Activated naive CD8-positive, alpha-beta T cell treated with anti-CD3 and anti-CD28 coated beads, Interleukin-2, amount 50 U/mL, for 24 hours (primary cell): ENCODE measurements at regions not wholly inside any gene's neighbourhood (a gene's known extent, or its start where the extent isn't known, plus 50 kb on each side); places are given as distances from the start of the nearest gene placed in this dataset.

ENCODE experiments used
- ATAC-seq: fragments of 150-1000 bp; cut with Tn5 transposase; one replicate; pipeline ENCODE4 v1.10.0; 2021
- DNase-seq: peaks from one replicate; pipeline ENCODE4 v3.0.0; 2021
- H3K27ac Mint-ChIP-seq: one replicate; pipeline ENCODE4 v1.8.0; 2021; ENCODE audit warnings: mild to moderate bottlenecking, mixed read lengths
- H3K27me3 Mint-ChIP-seq: one replicate; pipeline ENCODE4 v1.8.0; 2021; ENCODE audit warnings: mixed read lengths
- H3K36me3 Mint-ChIP-seq: one replicate; pipeline ENCODE4 v1.8.0; 2021; ENCODE audit warnings: low read depth, mixed read lengths
- H3K4me1 Mint-ChIP-seq: one replicate; pipeline ENCODE4 v1.8.0; 2021; ENCODE audit warnings: mixed read lengths
- H3K4me3 Mint-ChIP-seq: one replicate; pipeline ENCODE4 v1.8.0; 2021; ENCODE audit warnings: mild to moderate bottlenecking, moderate library complexity, mixed read lengths
- H3K9me3 Mint-ChIP-seq: one replicate; pipeline ENCODE4 v1.8.0; 2021; ENCODE audit warnings: mixed read lengths

DNA sequence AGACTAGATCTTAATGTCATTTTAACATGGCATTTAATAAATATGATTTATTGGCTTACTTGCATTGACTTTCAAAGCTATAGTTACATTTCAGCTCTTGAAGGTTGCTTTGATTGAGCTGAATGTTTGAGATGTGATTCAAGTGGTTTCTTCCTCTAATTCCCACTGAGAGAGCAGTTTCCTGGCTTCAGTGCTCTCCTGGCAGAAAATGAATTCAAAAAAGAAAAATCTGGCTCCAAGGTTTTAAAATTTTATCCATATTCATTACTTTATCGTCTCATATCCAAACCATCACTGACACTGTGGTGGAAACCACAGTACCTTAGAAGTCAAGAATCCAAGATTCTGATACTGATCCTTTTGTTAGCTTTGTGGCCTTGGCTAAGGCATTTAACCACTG is 263.1 kb upstream of the HSF2 start:
- Mint-ChIP-seq H3K4me3 (no peak overlapping the region), H3K4me1 (no peaks in the 10 kb centered on the region), H3K27me3 (no peaks in the 10 kb centered on the region), H3K36me3 (no peaks in the 10 kb centered on the region), H3K27ac (no peak overlapping the region), H3K9me3 (no peaks in the 10 kb centered on the region)
- ATAC-seq (no peak), DNase-seq (no peak)

GRCh38 chr6:122140031-122140430 is 259.4 kb upstream of the HSF2 start:
- Mint-ChIP-seq H3K4me3 (no peak overlapping the region), H3K27ac (no peak overlapping the region), H3K9me3 (no peaks in the 10 kb centered on the region), H3K27me3 (no peaks in the 10 kb centered on the region), H3K4me1 (no peaks in the 10 kb centered on the region), H3K36me3 (no peaks in the 10 kb centered on the region)
- no peak for ATAC-seq
- DNase-seq, result no peak

- Mint-ChIP-seq H3K4me3 (no peak overlapping the region), H3K27ac (no peak overlapping the region), H3K4me1 (no peaks in the 10 kb centered on the region), H3K9me3 (no peaks in the 10 kb centered on the region), H3K36me3 (no peaks in the 10 kb centered on the region), H3K27me3 (no peaks in the 10 kb centered on the region)
- DNase-seq (no peak), ATAC-seq (no peak)
Measured at GRCh38 chr6:122141246-122141645, 258.2 kb upstream of the HSF2 start.

DNA sequence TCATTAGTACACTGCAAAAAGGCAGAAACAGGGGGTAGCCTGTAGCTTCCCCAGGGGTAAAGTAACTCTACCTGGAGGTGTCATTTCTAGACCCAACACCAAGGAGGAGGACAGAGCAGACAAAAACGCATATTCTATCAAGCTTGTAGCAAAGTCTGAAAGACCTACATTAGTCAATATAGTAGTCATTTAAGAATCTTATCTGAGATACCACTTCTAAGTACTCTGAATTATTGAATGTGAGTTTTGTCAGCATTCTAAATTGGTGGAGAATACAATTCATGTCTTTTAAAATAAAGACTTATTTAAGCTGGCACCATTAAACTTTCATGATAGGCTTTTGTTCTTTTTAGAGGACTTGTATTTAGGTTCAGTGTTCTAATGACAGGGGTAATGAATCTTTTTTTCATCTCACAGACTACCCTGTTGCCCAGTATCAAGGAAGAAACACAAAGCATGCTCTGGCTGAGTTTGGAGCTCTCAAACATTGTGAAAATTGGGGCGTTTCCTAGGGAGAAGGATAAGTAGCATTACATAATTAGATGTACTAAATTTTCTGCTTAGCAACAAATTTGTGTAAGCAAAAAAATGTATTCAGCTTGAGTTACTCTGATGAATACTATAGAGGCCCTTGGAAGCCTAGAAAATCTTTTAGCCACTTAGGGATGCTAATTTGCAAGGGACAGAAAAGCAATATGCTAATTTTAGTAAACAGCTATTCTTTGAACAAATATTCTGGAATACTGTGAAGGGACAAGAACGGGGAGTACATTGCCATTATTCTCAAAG is 255.4 kb upstream of the HSF2 start:
- Mint-ChIP-seq H3K27me3 (no peaks in the 10 kb centered on the region), H3K27ac (no peak overlapping the region), H3K9me3 (no peaks in the 10 kb centered on the region), H3K4me1 (no peaks in the 10 kb centered on the region), H3K36me3 (no peaks in the 10 kb centered on the region), H3K4me3 (no peak overlapping the region)
- ATAC-seq, result no peak
- DNase-seq, result no peak

DNA sequence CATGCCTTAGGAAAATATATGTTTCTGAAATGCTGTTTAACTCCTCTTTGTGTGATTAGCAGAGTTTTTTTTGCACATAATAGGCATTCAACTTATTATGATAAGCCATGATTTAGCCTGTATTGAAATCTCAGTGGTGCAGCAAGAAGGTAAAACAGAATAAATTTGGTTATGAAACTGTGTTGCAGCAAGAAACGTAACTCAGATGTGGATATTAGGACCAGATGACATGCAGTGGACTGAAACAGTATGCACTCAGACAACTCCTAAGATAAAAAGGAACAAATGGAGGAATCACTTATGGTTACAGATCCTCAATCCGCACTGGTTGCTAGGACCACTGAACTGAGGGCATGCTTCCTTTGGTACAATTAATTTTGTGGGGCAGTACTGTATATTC is 254.2 kb upstream of the HSF2 start:
- Mint-ChIP-seq H3K36me3 (no peaks in the 10 kb centered on the region), H3K4me3 (no peak overlapping the region), H3K27me3 (no peaks in the 10 kb centered on the region), H3K27ac (no peak overlapping the region), H3K9me3 (no peaks in the 10 kb centered on the region), H3K4me1 (no peaks in the 10 kb centered on the region)
- DNase-seq (no peak), ATAC-seq (no peak)

DNA sequence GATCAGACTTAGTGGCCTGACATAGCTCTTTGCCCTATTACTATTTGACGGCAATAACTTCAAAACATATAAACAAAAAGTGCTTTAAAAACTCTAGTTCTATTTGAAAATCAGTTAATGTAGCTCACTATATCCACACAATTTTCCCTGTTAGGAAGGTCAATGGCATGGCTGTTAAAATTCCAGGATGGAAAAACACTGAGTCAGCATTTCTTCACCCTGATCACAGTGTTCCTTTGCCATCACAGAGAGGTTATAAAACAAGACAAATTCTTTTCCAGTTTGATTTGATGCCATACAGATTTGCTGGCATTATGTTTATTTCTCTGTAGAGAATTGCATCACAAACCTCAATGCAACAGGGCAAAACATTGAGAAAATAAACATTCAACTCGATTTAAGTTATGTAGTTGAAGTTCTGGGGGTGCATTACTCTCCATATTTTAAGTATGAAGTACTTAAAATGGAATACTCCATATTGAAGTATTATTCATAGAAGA is 253.7 kb upstream of the HSF2 start:
- no peak for ATAC-seq
- no peaks in the 10 kb centered on the region for H3K9me3 Mint-ChIP-seq
- H3K27me3 Mint-ChIP-seq, result no peaks in the 10 kb centered on the region
- H3K4me1 Mint-ChIP-seq, result no peaks in the 10 kb centered on the region
- H3K36me3 Mint-ChIP-seq, result no peaks in the 10 kb centered on the region
- DNase-seq, result no peak
- H3K4me3 Mint-ChIP-seq, result no peak overlapping the region
- no peak overlapping the region for H3K27ac Mint-ChIP-seq

DNA sequence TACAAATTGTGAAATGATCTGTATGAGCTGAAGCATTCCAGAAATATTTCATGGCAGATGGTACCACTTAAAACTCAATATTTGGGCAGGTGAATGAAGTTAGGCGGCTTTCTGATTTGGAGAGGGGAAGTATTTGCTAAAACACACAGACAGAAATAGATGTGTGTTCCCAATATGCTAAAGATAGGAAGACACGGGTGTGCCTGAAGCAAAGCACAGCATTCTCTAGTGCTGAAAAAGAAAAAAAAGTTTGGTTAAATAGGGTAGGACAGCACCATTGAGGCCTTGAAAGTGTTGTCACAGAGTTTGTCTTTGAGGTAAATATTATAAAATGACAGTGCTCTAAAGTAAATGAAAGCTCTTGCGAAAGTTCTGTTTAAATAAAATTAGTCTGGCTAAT is 252.2 kb upstream of the HSF2 start:
- Mint-ChIP-seq H3K27me3 (no peaks in the 10 kb centered on the region), H3K4me1 (no peaks in the 10 kb centered on the region), H3K4me3 (no peak overlapping the region), H3K27ac (no peak overlapping the region), H3K36me3 (no peaks in the 10 kb centered on the region), H3K9me3 (no peaks in the 10 kb centered on the region)
- ATAC-seq (no peak), DNase-seq (no peak)

GRCh38 chr6:122151066-122151465 is 248.4 kb upstream of the HSF2 start:
- H3K4me3 Mint-ChIP-seq, result no peak overlapping the region
- no peak for DNase-seq
- H3K4me1 Mint-ChIP-seq, result no peaks in the 10 kb centered on the region
- no peaks in the 10 kb centered on the region for H3K9me3 Mint-ChIP-seq
- no peaks in the 10 kb centered on the region for H3K36me3 Mint-ChIP-seq
- H3K27me3 Mint-ChIP-seq, result no peaks in the 10 kb centered on the region
- ATAC-seq, result no peak
- no peak overlapping the region for H3K27ac Mint-ChIP-seq

GRCh38 chr6:122151763-122152162 is 247.7 kb upstream of the HSF2 start:
- H3K9me3 Mint-ChIP-seq, result no peaks in the 10 kb centered on the region

GRCh38 chr6:122153557-122153956 is 245.9 kb upstream of the HSF2 start:
- no peak for DNase-seq
- no peak overlapping the region for H3K4me3 Mint-ChIP-seq
- no peaks in the 10 kb centered on the region for H3K9me3 Mint-ChIP-seq
- no peaks in the 10 kb centered on the region for H3K4me1 Mint-ChIP-seq
- no peaks in the 10 kb centered on the region for H3K27me3 Mint-ChIP-seq
- no peak for ATAC-seq
- no peak overlapping the region for H3K27ac Mint-ChIP-seq
- no peaks in the 10 kb centered on the region for H3K36me3 Mint-ChIP-seq

More at GRCh38 chr6:122151763-122152162, 247.7 kb upstream of the HSF2 start:
- no peak for DNase-seq
- H3K36me3 Mint-ChIP-seq, result no peaks in the 10 kb centered on the region
- ATAC-seq, result no peak
- H3K4me1 Mint-ChIP-seq, result no peaks in the 10 kb centered on the region
- H3K27me3 Mint-ChIP-seq, result no peaks in the 10 kb centered on the region
- no peak overlapping the region for H3K27ac Mint-ChIP-seq
- H3K4me3 Mint-ChIP-seq, result no peak overlapping the region

GRCh38 chr6:122154155-122154554 is 245.3 kb upstream of the HSF2 start:
- Mint-ChIP-seq H3K4me3 (no peak overlapping the region), H3K9me3 (no peaks in the 10 kb centered on the region)

GRCh38 chr6:122154912-122155575 is 244.4 kb upstream of the HSF2 start:
- Mint-ChIP-seq H3K27ac (no peak overlapping the region), H3K4me1 (no peaks in the 10 kb centered on the region), H3K27me3 (no peaks in the 10 kb centered on the region), H3K4me3 (no peak overlapping the region), H3K9me3 (no peaks in the 10 kb centered on the region), H3K36me3 (no peaks in the 10 kb centered on the region)
- ATAC-seq (no peak), DNase-seq (no peak)

More at GRCh38 chr6:122154155-122154554, 245.3 kb upstream of the HSF2 start:
- DNase-seq, result no peak
- Mint-ChIP-seq H3K27me3 (no peaks in the 10 kb centered on the region), H3K4me1 (no peaks in the 10 kb centered on the region), H3K27ac (no peak overlapping the region), H3K36me3 (no peaks in the 10 kb centered on the region)
- ATAC-seq, result no peak

GRCh38 chr6:122161136-122161535 is 238.3 kb upstream of the HSF2 start:
- no peaks in the 10 kb centered on the region for H3K9me3 Mint-ChIP-seq
- no peak overlapping the region for H3K27ac Mint-ChIP-seq
- no peaks in the 10 kb centered on the region for H3K36me3 Mint-ChIP-seq
- ATAC-seq (no peak), DNase-seq (no peak)
- H3K27me3 Mint-ChIP-seq, result no peaks in the 10 kb centered on the region
- H3K4me3 Mint-ChIP-seq, result no peak overlapping the region
- no peaks in the 10 kb centered on the region for H3K4me1 Mint-ChIP-seq

DNA sequence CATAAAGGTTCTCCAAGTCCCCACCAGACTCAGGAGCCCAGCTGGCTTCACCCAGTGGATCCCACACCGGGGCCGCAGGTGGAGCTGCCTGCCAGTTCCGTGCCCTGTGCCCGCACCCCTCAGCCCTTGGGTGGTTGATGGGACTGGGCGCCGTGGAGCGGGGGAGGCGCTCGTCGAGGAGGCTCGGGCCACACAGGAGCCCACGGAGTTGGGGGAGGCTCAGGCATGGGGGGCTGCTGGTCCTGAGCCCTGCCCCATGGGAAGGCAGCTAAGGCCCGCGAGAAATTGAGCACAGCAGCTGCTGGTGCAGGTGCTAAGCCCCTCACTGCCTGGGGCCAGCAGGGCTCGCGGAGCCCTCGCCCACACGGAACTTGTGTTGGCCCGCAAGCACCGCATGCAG is 234.4 kb upstream of the HSF2 start:
- Mint-ChIP-seq H3K4me1 (no peaks in the 10 kb centered on the region), H3K36me3 (no peaks in the 10 kb centered on the region), H3K27ac (no peak overlapping the region), H3K4me3 (no peak overlapping the region), H3K9me3 (no peaks in the 10 kb centered on the region), H3K27me3 (no peaks in the 10 kb centered on the region)
- no peak for DNase-seq
- ATAC-seq, result no peak

GRCh38 chr6:122170274-122170673 is 229.2 kb upstream of the HSF2 start:
- no peaks in the 10 kb centered on the region for H3K36me3 Mint-ChIP-seq
- no peaks in the 10 kb centered on the region for H3K9me3 Mint-ChIP-seq
- H3K27me3 Mint-ChIP-seq, result no peaks in the 10 kb centered on the region
- no peaks in the 10 kb centered on the region for H3K4me1 Mint-ChIP-seq
- no peak overlapping the region for H3K27ac Mint-ChIP-seq
- H3K4me3 Mint-ChIP-seq, result no peak overlapping the region
- DNase-seq (no peak), ATAC-seq (no peak)
